GM21619 (cell line): ENCODE measurements at regions not wholly inside any gene's neighbourhood (a gene's known extent, or its start where the extent isn't known, plus 50 kb on each side); places are given as distances from the start of the nearest gene placed in this dataset.

ENCODE experiments used
- ATAC-seq: cut with Tn5 transposase; IDR thresholded peaks from one replicate; pipeline ENCODE4 v1.9.1; 2021; ENCODE audit not compliant: unreplicated experiment

DNA sequence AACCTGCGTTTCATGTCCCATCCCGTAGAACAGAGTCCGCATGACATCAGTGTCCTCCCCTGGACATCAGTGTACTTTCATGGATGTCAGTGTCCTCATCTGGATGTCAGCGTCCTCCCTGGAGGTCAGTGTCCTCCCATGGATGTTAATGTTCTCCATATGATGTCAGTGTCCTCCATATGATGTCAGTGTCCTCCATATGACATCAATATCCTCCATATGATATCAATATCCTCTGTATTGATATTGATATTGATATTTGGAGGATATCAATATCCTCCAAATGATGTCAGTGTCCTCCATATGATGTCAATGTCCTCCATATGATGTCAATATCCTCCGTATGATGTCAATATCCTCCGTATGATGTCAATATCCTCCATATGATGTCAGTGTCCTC lies 284.9 kb downstream of the AJAP1 start:
- no peak for ATAC-seq

DNA sequence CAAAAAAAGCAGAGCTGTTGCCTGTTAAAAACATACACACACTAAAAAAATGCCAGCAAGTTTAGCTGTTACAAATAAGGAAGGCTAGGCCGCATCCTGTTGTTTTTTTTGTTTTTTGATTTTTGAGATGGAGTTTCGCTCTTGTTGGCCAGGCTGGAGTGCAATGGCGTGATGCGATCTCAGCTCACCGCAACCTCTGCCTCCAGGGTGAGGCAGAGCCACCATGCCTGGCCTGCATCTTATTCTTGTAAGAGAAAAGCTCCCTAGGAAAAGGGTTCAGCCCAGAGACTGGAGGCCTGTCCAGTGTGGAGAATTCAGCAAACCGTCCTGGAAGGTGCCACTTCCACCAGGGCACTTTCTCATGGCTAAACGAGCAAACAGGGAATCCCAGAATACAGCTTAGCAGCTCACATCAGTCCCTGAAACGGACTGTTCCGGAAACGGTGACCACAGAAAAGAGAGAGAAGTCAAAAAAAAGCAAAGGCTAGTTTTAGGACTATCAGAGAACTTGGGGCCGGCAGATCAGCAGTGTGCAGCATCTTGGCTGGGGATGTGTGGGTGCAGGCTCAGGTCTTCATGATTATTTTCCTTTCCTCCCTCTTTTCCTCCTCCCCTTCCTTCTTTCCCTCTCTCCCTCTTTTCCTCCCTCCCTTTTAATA lies 283.6 kb downstream of the AJAP1 start:
- no peak for ATAC-seq

DNA sequence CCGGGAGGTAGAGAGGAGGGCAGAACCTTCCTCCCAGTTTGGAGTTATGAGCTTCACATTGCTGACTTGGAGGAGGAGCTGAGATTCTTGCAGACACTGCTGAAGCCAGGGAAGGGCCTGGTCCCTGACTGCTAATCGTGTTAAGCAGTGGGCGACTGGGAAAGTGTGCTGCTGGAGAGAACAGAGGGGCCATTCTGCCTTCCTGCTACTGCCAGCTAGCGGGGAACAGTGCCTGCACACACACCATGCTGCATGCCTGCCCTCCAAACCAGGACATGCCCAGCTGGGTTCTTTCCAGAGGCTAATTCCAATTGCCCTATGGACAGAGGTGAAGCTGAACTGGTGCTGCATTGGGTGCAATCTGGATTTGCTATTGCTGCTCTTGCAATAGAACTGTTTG lies 281.4 kb downstream of the AJAP1 start:
- no peak for ATAC-seq

DNA sequence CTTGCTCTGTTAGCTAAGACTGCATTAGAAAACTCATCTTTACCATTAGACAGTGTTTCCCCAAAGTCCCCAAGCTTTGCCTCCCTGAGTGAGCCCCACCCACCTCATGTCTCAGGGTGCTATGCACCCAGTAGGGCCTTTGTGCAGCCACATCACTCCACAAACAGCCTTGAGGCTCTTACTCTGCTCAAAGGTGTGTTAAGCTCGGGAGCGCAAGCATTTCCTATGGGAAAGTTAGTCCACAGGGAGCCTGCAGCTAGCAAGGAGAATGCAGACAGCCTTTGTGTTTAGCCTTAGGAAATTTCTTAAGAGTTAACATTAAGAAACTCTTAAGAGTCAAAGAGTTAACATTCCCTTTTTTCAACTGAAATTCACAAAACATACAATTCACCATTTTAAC lies 278.8 kb downstream of the AJAP1 start:
- ATAC-seq = no peak

DNA sequence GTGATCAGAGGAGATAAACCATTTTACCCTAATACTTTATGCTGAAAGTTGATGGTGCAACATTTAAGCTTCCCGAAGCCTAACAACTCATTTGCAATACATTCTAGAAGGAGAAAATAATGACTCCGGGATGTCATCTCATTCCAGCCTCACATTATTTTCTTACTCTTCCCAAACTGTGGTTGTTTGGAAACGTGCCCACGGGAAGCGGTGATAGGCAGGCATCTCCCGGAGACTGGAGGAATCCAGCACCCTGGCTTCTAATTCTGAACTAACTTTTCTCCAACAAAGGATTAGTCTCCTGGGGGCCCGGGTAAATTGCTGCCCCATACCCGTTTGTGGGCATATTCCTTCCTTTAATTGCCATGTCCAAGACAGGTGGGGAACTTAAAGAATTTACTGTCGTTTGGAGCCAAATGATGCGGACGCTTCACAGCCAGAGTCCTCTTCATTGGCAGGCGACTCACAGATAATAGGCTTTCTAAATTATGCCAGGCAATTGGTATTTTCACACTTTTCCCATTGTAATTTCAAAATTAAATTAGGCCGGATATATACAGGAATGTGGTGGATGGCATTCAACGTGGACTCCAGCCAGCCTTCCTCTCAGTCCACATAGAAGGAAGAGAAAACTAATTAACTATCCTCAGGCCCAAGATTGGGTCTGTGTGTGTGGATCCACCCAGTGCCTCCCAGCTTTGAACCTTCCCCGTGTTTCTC lies 278.1 kb downstream of the AJAP1 start:
- no peak for ATAC-seq

DNA sequence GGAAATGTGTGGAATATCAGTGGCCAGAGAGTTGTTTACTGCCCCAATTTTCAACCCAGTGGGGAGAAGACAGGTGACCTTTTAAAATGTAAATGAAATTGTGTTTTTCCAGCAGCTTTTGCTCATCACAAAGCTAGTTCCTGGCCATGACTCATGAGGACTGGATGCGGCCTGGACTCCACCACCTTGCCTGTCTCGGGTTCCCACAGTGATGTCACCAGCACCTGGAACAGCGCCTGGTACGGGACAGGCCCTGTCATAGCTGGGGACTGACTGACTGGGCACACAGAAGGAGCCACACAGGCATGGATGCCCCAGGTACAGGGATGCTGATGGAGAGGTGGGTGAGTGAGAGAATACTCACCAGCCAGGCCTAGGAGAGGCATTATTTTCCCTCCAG lies 277.1 kb downstream of the AJAP1 start:
- no peak for ATAC-seq

DNA sequence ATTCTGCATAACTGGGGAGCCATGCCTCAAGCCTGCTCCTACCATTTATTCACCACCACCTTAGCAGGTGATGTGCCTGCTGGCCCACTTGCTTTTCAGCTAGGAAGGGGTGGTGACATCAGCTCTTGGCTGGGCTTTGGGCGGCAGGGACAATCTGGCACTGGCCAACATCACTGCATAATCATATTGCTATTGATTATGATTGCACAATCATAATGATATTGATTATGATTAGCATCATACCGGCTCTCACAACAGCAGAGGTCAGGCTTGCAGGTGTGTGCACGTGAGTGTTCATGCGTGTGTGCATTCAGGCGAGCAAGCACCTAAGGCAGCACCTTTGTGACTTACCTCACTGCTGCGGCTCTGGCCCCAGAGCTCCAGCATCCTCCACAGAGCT lies 273.8 kb downstream of the AJAP1 start:
- no peak for ATAC-seq

DNA sequence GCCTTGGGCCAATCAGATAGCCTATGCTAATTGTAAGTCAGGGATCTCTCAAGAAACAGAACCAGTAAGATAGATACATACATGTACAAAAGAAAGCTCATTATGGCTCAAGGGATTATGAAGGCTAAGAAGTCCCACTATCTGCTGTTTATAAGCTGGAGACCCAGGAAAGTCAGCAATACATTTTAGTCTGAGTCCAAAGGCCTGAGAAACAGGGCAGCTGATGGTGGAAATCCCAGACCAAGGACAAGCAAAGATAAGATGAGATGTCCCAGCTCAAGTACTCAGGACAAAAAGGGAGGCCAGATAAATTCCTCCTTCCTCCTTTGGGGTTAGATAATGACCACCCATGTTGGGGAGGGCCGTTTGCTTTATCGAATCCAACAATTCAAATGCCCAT lies 269.9 kb downstream of the AJAP1 start:
- ATAC-seq = no peak

DNA sequence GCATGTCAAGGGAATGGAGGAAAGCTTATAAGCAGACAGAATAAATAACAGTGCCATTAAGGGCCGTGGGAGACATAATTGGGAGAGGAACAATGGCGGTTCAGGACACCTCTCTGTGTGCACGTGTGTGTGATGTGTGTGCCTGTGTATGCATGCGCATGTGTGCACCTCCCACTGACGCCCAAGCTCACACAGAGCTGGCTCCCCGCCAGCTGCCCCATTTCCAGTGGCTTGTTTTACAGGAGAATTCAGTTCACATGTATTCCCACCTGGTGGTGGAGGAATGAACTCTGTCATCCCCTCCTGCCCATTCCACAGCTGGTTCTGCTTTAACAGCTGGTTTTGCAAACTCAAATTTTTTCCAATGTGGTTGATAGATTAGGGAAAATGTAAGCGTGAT lies 262.2 kb downstream of the AJAP1 start:
- no peak for ATAC-seq

DNA sequence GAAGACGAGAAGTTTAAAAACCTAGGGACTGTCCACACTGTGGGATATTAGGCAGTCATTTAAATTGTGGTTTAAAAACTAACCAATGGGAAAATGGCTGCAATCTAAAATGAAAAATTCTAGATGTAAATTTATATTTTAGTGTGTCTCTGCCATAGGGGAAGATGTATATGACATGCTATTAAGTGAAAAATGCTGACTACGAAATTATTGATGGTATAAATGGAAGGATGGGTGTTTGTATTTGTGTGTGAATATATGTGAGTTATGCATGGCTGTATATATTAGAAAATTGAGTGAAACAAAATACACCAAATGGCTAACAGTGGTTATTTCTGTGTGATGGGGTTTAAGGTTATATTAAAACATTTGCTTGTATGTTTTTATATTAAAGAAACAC lies 260.7 kb downstream of the AJAP1 start:
- no peak for ATAC-seq

DNA sequence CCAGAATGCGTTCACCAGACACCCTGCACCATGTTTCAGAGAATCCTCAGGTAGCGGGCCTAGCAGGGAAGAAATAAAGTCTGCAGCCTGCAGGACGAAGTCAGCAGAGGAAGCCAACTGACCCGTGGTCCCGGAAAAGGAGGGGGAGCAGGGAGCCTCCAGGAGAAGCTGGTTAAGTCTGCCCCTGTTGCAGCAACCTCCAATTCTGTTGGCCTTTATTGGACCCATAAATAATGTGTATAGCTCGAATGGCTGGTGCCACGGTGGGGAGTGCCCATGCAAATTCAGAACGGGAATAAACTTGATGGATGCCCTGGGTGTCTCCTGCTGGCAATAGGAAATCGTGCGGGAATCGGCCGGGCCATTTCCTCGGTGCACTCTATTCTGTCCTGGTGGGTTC lies 254.1 kb downstream of the AJAP1 start:
- ATAC-seq = no peak

DNA sequence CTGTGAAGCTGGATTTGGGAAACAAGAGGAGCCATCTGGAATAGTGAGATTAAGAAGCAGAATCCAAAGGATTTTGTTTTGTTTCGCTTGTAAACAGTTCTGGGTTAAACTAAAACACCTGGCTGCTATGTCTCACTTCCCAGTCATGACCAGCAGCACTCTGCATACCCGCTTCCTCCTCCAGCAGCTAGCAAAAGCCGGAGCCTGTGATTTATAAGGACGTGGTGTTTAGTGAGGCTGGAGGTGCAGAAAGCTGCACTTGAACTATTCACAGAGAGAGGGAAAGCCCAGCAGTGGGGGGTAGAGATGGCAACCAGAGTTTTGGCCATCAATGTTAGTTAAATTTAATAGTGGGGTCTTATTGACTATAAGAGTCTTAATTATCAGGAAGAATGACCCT lies 240.2 kb downstream of the AJAP1 start:
- no peak for ATAC-seq

DNA sequence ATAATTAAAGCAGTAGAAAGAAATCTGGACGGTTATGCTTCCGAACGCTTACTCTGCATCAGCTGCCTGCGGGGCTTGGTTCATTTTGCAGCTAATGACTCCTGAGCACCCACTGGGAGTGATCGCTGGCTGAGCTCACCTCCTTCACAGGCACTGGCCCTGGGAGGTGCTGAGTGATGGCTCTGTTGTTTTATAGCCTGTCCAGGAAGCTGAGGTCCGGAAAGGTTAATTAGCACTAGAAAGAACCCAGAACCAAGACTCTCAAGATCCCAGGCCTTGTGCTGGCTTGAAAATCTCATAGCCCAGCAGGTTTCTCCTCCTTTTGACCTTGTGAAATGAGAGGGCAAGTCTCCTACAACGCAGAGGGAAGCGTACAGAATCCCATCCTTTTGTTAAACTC lies 226.2 kb downstream of the AJAP1 start:
- ATAC-seq = no peak

DNA sequence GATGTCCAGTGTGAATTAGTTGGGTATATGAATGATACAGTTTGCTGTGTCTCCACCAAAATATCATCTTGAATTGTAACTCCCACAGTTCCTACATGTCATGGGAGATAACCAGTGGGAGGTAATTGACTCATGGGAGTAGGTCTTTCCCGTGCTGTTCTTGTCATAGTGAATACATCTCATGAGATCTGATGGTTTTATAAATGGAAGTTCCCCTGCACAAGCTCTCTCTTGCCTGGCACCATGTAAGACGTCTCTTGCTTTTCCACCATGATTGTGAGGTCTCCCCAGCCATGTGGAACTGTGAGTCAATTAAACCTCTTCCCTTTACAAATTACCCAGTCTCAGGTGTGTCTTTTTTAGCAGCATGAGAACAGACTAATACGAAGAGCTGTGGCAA lies 223.0 kb downstream of the AJAP1 start:
- no peak for ATAC-seq

DNA sequence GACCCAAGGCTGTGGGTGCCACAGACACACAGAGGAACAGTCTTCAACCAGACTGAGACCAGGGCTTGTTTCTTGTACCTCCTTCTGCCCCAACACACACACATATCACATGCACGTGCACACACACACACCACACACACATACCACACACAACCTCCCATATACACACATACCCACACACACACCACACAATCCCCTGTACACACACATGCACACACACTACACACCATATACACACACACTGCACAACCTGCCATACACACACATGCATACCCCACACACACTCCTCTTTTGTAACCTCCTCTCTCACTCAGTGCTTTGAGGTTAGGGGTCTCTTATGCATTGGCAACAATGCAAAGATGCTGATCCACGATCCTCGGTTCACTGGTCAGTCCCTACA lies 217.0 kb downstream of the AJAP1 start:
- ATAC-seq = no peak

DNA sequence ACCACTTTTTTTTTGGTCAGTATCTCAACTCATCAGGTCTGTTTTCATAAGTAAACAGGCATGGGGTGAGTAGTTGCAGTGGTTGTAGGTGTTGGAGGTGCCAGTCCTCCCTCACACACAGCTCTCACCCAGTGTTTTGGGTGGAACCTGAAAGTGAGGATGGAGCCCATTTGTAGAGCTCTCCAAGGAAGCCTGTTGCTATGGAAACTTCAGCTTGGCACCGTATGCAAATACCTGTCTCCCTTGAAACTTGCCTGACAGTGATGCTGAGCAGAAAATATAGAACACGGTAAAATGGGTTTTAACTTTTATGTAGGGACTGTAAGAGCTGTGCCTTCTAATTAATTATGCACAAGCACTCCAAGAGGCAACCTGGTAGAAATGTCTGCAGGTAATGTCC lies 214.1 kb downstream of the AJAP1 start:
- ATAC-seq = no peak

DNA sequence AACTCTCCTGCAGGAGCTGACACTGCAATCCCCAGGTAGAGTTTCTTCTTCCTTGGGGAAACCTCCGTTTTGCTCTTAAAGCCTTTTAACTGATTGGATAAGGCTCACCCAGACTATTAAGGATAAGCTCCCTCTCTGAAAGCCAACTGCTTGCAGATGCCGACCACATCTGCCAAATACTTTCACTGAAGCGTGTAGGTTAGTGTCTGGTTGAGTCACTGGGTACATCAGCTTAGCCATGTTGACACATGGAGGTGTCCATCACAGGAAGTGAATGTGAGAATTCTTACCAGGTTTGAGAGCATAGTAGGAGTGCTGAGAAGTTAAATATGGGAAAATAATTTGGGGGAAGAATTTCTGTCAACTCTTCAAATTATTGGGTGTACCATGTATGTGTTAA lies 202.0 kb downstream of the AJAP1 start:
- no peak for ATAC-seq

DNA sequence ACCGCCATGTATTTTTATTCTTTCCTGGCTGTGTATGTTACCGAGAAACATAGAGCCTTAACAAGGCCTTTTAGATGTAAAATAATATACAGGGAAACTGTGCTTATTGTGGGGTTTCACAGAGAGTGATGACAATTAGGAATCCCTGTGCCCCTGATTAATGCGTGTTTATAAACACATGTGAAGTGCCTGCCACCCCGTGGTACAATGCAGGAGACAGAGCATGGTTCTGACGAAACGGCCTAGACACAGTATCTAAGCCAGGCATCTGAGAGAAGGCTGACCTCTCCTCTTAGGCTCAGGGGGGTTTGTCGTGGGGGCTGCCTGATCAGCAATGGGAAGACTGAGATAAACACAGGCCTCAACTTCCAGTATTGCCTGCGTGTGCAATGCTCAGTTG lies 200.0 kb downstream of the AJAP1 start:
- no peak for ATAC-seq

DNA sequence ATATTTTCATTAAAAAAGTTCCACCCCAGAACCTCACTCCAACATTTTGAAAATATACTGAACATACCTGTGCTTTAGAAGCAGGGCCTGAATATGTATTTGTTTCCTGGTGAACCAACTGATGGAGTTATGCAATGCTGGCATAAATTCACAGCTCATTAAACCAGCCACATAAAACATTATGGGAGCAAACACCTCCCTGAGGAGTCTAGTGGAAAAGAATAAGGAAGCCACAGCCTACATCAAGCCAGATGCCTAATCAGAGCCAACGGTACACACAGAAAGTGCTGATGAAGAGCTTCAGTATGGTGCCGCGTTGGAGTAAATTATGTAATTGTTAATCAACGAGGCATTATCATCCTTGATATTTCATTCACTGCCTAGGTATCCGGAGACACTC lies 199.5 kb downstream of the AJAP1 start:
- no peak for ATAC-seq

DNA sequence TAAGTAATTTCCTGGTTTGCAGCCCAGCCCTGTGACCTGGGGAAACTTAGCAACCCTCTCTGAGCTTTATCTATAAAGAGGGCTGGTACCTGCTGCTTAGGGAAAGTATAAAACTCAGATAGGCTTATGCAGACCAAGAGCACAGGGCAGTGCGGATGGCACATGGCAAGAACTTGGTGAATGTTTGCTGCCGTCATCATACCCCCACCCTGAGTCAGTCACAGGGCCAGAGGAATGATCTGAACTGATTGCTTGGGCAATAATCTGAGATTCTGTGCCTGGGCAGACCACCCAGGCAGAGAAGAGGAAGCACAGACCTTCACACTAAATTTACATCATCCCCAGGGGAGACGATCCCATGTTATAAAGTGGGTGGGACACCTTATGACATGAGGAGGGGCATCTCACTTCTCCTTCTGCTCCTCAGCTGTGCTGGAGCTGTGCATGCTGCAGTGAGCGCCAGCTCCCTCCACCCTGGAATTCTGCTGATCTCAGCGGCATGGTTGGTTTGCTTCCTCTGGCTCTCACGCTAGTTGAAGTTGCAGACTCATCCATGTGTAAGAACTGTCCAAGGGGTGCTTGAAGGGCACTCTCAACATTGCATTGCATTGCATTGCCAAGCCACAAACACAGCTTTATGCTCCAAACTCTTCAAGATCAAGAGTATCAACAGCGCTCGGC lies 197.1 kb downstream of the AJAP1 start:
- no peak for ATAC-seq

DNA sequence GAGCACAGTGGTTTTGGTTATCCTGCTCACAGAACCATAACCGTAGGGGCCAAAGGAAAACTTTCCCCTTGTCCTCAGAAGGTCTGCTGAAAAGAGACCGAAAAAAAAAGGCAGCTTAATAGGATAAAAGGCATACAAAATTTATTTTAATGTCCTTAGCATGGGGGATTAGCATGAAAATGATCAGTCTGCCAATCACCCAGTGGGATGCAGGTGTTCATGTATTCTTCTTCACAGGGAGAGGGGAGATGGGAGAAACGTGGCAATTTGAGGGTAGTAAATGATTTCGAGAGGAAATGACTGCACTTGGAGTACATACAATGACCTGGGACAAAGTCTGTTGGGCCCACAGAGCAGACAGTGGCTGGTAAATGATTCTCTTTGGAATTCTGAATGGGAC lies 194.0 kb downstream of the AJAP1 start:
- no peak for ATAC-seq

DNA sequence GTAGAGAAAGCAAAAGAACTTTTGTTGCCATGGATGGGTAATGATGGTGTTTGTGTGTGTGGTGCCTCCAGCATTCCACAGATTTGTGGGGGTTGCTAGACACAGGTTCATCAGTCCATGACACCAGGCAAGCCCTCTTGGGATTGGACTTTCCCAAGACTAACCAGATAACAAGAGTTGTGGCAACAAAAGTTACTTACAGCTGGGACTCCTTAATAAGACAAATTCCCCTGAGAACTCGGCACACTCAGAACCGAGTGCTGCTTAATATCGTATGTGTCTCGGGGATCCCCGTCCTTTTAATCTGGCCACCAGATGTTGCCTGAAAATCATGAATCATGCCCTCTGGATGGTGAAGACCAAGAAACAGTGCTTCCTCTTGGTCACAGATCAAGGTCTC lies 193.3 kb downstream of the AJAP1 start:
- no peak for ATAC-seq
